HG03457 (cell line): ENCODE measurements at regions not wholly inside any gene's neighbourhood (a gene's known extent, or its start where the extent isn't known, plus 50 kb on each side); places are given as distances from the start of the nearest gene placed in this dataset.
"Not testable (repeated sequence)": the region's sequence is repeated elsewhere in the genome, so short reads cannot be mapped to it uniquely, and the experiment has no call there.

Experiments used
- ATAC-seq: cut with Tn5 transposase; IDR thresholded peaks from one replicate; pipeline ENCODE4 v1.9.1; 2021; ENCODE audit warnings: moderate number of reproducible peaks; ENCODE audit not compliant: unreplicated experiment

GRCh38 chr21:28063241-28064216, 929.1 kb downstream of the LTN1 start:
- ATAC-seq = no peak

GRCh38 chr21:28052956-28053355, 939.7 kb downstream of the LTN1 start:
- not testable (repeated sequence) for ATAC-seq

GRCh38 chr21:28051649-28052048, 941.0 kb downstream of the LTN1 start:
- not testable (repeated sequence) for ATAC-seq

GRCh38 chr21:28035692-28036091, 957.0 kb downstream of the LTN1 start:
- ATAC-seq = not testable (repeated sequence)

GRCh38 chr21:28034916-28035315, 957.8 kb downstream of the LTN1 start:
- not testable (repeated sequence) for ATAC-seq

- ATAC-seq = not testable (repeated sequence)
These were observed 958.3 kb downstream of the LTN1 start for GRCh38 chr21:28034334-28034733.

- not testable (repeated sequence) for ATAC-seq
These were observed 960.0 kb downstream of the LTN1 start for GRCh38 chr21:28032652-28033051.

GRCh38 chr21:28031066-28031465, 961.6 kb downstream of the LTN1 start:
- ATAC-seq = not testable (repeated sequence)

GRCh38 chr21:28025111-28025510, 967.6 kb downstream of the LTN1 start:
- ATAC-seq = no peak

GRCh38 chr21:28018741-28019669, 973.7 kb downstream of the LTN1 start:
- ATAC-seq = no peak

GRCh38 chr21:28018213-28018612, 974.5 kb downstream of the LTN1 start:
- no peak for ATAC-seq

GRCh38 chr21:28016571-28016970, 976.1 kb downstream of the LTN1 start:
- no peak for ATAC-seq

- ATAC-seq = not testable (repeated sequence)
These were observed 979.6 kb downstream of the LTN1 start for GRCh38 chr21:28013123-28013522.

GRCh38 chr21:28011970-28012369, 980.7 kb downstream of the LTN1 start:
- not testable (repeated sequence) for ATAC-seq

GRCh38 chr21:28008245-28008644, 984.4 kb downstream of the LTN1 start:
- ATAC-seq = not testable (repeated sequence)

GRCh38 chr21:28003627-28004026, 989.0 kb downstream of the LTN1 start:
- not testable (repeated sequence) for ATAC-seq

GRCh38 chr21:27996906-27997305, 995.8 kb downstream of the LTN1 start:
- not testable (repeated sequence) for ATAC-seq

- not testable (repeated sequence) for ATAC-seq
These were observed 1007.9 kb downstream of the LTN1 start for GRCh38 chr21:27984663-27985325.

GRCh38 chr21:27979446-27979845, 1012.6 kb upstream of the ADAMTS5 start:
- ATAC-seq = not testable (repeated sequence)

- no peak for ATAC-seq
These were observed 1008.6 kb upstream of the ADAMTS5 start for GRCh38 chr21:27975514-27975913.

- ATAC-seq = not testable (repeated sequence)
These were observed 1007.3 kb upstream of the ADAMTS5 start for GRCh38 chr21:27974152-27974551.
